Thyroid gland (tissue), 4 donors: ENCODE measurements at regions not wholly inside any gene's neighbourhood (a gene's known extent, or its start where the extent isn't known, plus 50 kb on each side); places are given as distances from the start of the nearest gene placed in this dataset.

Experiments used
- DNase-seq, 2 donors: peaks; one replicate each; pipeline ENCODE4 v3.0.0-alpha.2; 2019
- H3K27ac ChIP-seq, 3 donors: fragments of 200-600 bp; sonication (generic); 1 replicate in 2 of 3; 2 replicates in 1 of 3; pipeline ENCODE4 v1.5.1; 2016 to 2019; ENCODE audit warnings: mild to moderate bottlenecking in 1 of 3, moderate library complexity in 1 of 3
- H3K27me3 ChIP-seq: fragments of 200-600 bp; sonication (generic); one replicate; pipeline ENCODE4 v1.5.1; 2019
- H3K36me3 ChIP-seq, 2 donors: fragments of 200-600 bp; sonication (generic); one replicate each; pipeline ENCODE4 v1.5.1; 2016 to 2019
- H3K4me1 ChIP-seq, 2 donors: fragments of 200-600 bp; sonication (generic); one replicate each; pipeline ENCODE4 v1.5.1; 2017 to 2019
- H3K4me3 ChIP-seq, 3 donors: fragments of 200-600 bp; sonication (generic); replicated peaks in 1 of 3; 1 replicate in 2 of 3; 2 replicates in 1 of 3; pipeline ENCODE4 v1.5.1; 2016; ENCODE audit warnings: mild to moderate bottlenecking in 1 of 3
- H3K9me3 ChIP-seq: fragments of 200-600 bp; sonication (generic); one replicate; pipeline ENCODE4 v1.5.1; 2017
- CTCF ChIP-seq, 6 experiments: fragments of 200-600 bp in 3 of 6; fragments of 450-650 bp in 3 of 6; sonication (generic) in 3 of 6; IDR thresholded peaks; one replicate each; pipeline ENCODE4 v1.5.1; 2016 to 2019; ENCODE audit warnings: antibody characterized with exemption in 6 of 6, mild to moderate bottlenecking in 2 of 6, inconsistent platforms in 1 of 6, moderate library complexity in 1 of 6
- POLR2A ChIP-seq, 2 donors: fragments of 450-650 bp; IDR thresholded peaks; one replicate each; pipeline ENCODE4 v1.6.1; 2017; ENCODE audit warnings: antibody characterized with exemption in 2 of 2, mild to moderate bottlenecking in 2 of 2, moderate library complexity in 1 of 2
- WGBS, 2 donors: methylation state at CpG; one replicate each; pipeline ENCODE4 v1.1.5; 2017; 5-methylcytosine and 5-hydroxymethylcytosine counted together
- intact Hi-C: fragments of 100-400 bp; cut with DNase I; formaldehyde crosslinking; loops from one replicate; pipeline ENCODE4 v1.15.1; 2023

GRCh38 chr2:236843161-236843968 lies 242.3 kb upstream of the COPS8 start:
- H3K27me3 ChIP-seq: no peaks in the 10 kb centered on the region
- H3K27ac ChIP-seq: no peak overlapping the region
- peak; percentile 51 to 64 for DNase-seq
- WGBS, 2 donors: 69 to 86% methylated on average over 11 of the region's 11 CpGs
- intact Hi-C loops: no loop called here
- TF ChIP-seq POLR2A (IDR thresholded peaks at IDR 0.05): no peak
- TF ChIP-seq CTCF (IDR thresholded peaks at IDR 0.05): no peak
- H3K4me1 ChIP-seq: peaks cover 0 to 8% of the 10 kb centered on the region in 2 donors
- H3K4me3 ChIP-seq: no peak overlapping the region
- no peaks in the 10 kb centered on the region for H3K9me3 ChIP-seq
- H3K36me3 ChIP-seq: no peaks in the 10 kb centered on the region

GRCh38 chr2:236844711-236845110 lies 241.0 kb upstream of the COPS8 start:
- no peak for TF ChIP-seq CTCF (IDR thresholded peaks at IDR 0.05)
- no peak for TF ChIP-seq POLR2A (IDR thresholded peaks at IDR 0.05)
- no peak for DNase-seq
- Histone ChIP-seq H3K4me3 (no peak overlapping the region), H3K9me3 (no peaks in the 10 kb centered on the region), H3K4me1 (peaks cover 0 to 8% of the 10 kb centered on the region in 2 donors), H3K27ac (no peak overlapping the region), H3K36me3 (no peaks in the 10 kb centered on the region), H3K27me3 (no peaks in the 10 kb centered on the region)
- WGBS, 2 donors: 84 to 88% methylated on average over 3 of the region's 3 CpGs
- intact Hi-C loops: no loop called here

- DNase-seq: no peak
- H3K9me3 ChIP-seq: no peaks in the 10 kb centered on the region
- WGBS, 2 donors: 75 to 82% methylated on average over 6 of the region's 6 CpGs
- H3K27me3 ChIP-seq: no peaks in the 10 kb centered on the region
- no peak overlapping the region for H3K4me3 ChIP-seq
- H3K4me1 ChIP-seq: peaks cover 0 to 8% of the 10 kb centered on the region in 2 donors
- no peaks in the 10 kb centered on the region for H3K36me3 ChIP-seq
- intact Hi-C loops: no loop called here
- TF ChIP-seq CTCF (IDR thresholded peaks at IDR 0.05) (no peak), POLR2A (IDR thresholded peaks at IDR 0.05) (no peak)
- H3K27ac ChIP-seq: no peak overlapping the region
These were observed 238.7 kb upstream of the COPS8 start for GRCh38 chr2:236847023-236847422.

GRCh38 chr2:236847538-236848263 lies 238.0 kb upstream of the COPS8 start:
- 82 to 94% methylated on average over 3 of the region's 3 CpGs for WGBS, 2 donors
- no peak for DNase-seq
- Histone ChIP-seq H3K27ac (no peak overlapping the region), H3K36me3 (no peaks in the 10 kb centered on the region), H3K4me3 (no peak overlapping the region), H3K4me1 (peaks cover 0 to 8% of the 10 kb centered on the region in 2 donors), H3K9me3 (no peaks in the 10 kb centered on the region), H3K27me3 (no peaks in the 10 kb centered on the region)
- intact Hi-C loops: no loop called here
- TF ChIP-seq POLR2A (IDR thresholded peaks at IDR 0.05) (no peak), CTCF (IDR thresholded peaks at IDR 0.05) (no peak)

GRCh38 chr2:236848501-236848900 lies 237.2 kb upstream of the COPS8 start:
- DNase-seq: no peak
- intact Hi-C loops: no loop called here
- no peak overlapping the region for H3K27ac ChIP-seq
- H3K36me3 ChIP-seq: no peaks in the 10 kb centered on the region
- TF ChIP-seq POLR2A (IDR thresholded peaks at IDR 0.05) (no peak), CTCF (IDR thresholded peaks at IDR 0.05) (no peak)
- no peaks in the 10 kb centered on the region for H3K27me3 ChIP-seq
- H3K4me1 ChIP-seq: peaks cover 0 to under 1% of the 10 kb centered on the region in 2 donors
- H3K9me3 ChIP-seq: no peaks in the 10 kb centered on the region
- 67 to 76% methylated on average over 11 of the region's 11 CpGs for WGBS, 2 donors
- H3K4me3 ChIP-seq: no peak overlapping the region
